Mesothelial cell of epicardium (in vitro differentiated cells): ENCODE measurements at regions not wholly inside any gene's neighbourhood (a gene's known extent, or its start where the extent isn't known, plus 50 kb on each side); places are given as distances from the start of the nearest gene placed in this dataset.
A peak's percentile ranks its signal among the peaks of the same experiment; 100 is the strongest.

Experiments used
- DNase-seq, 2 experiments: peaks; one replicate each; pipeline ENCODE4 v3.0.0; 2021; ENCODE audit warnings: low spot score in 2 of 2; ENCODE audit not compliant: unreplicated experiment in 2 of 2
- H3K27ac Mint-ChIP-seq: 2 replicates; pipeline ENCODE4 v1.8.0; 2021; ENCODE audit warnings: mixed read lengths
- H3K27me3 Mint-ChIP-seq: 2 replicates; pipeline ENCODE4 v1.8.0; 2021; ENCODE audit warnings: low read depth, mixed read lengths
- H3K36me3 Mint-ChIP-seq: 2 replicates; pipeline ENCODE4 v1.8.0; 2021; ENCODE audit warnings: mixed read lengths
- H3K4me1 Mint-ChIP-seq: 2 replicates; pipeline ENCODE4 v1.8.0; 2021; ENCODE audit warnings: mixed read lengths
- H3K4me3 Mint-ChIP-seq: 2 replicates; pipeline ENCODE4 v1.8.0; 2021; ENCODE audit warnings: mild to moderate bottlenecking, moderate library complexity, mixed read lengths
- H3K9me3 Mint-ChIP-seq: 2 replicates; pipeline ENCODE4 v1.8.0; 2021; ENCODE audit warnings: mixed read lengths
- TF ChIP-seq, protein P1 (sequence below): fragments of 200-600 bp; sonication (generic); IDR thresholded peaks from one replicate; pipeline ENCODE4 v1.5.0; 2021; ENCODE audit warnings: antibody characterized with exemption; ENCODE audit not compliant: unreplicated experiment

DNA sequence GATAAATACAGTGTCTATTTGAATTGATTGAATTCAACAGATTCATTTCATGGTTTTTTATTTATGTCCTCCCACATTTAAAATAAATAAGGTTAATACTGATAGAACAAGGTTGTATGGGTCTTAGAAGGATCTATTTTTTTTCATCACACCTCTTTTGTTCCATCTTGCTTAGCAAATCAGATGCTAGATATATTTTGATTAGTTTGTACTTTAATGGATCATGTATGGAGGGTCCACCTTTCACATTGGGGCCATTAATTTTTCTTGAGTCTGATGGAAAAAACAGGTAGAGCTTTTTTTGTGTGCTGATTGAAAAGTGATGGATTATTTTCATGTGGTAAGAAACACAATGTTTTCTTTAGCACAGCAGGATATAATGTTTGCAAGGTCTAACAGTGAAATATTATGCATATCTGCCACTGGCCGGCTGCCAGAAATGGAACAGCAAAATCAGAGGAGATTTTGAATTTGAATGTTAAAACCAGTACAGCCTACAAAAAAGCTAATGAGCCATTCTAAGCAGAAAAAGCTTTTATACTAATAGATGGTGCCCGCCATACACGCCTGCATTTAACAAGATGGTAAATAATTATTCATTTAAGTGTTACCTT is 188.1 kb upstream of the ETAA1 start:
- Mint-ChIP-seq H3K27ac (peak overlapping the region; percentile 77), H3K36me3 (peaks cover 9% of the 10 kb centered on the region), H3K4me3 (no peak overlapping the region), H3K4me1 (peaks cover 60% of the 10 kb centered on the region), H3K27me3 (no peaks in the 10 kb centered on the region), H3K9me3 (no peaks in the 10 kb centered on the region)
- DNase-seq = peak; percentile 38 to 61
- TF ChIP-seq, protein P1, sequence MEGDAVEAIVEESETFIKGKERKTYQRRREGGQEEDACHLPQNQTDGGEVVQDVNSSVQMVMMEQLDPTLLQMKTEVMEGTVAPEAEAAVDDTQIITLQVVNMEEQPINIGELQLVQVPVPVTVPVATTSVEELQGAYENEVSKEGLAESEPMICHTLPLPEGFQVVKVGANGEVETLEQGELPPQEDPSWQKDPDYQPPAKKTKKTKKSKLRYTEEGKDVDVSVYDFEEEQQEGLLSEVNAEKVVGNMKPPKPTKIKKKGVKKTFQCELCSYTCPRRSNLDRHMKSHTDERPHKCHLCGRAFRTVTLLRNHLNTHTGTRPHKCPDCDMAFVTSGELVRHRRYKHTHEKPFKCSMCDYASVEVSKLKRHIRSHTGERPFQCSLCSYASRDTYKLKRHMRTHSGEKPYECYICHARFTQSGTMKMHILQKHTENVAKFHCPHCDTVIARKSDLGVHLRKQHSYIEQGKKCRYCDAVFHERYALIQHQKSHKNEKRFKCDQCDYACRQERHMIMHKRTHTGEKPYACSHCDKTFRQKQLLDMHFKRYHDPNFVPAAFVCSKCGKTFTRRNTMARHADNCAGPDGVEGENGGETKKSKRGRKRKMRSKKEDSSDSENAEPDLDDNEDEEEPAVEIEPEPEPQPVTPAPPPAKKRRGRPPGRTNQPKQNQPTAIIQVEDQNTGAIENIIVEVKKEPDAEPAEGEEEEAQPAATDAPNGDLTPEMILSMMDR = no peak

DNA sequence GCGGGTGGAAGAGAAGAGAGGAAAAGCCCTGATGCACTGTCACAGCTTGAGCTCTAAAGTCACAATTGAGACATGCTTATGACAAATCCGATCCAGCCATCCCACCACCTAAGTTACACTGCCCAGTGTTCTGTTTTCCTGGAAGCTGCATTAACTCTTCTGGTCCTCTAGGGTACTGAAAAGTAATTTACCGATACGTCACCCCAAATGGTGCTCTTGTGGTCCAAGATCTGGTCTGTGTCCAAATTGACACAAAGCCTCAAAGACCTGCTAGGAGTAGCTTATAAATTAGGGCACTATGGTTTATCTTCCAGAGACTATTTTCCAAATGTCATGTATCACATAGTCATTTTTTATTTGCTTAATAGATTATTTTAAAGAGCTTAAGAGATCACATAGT is 186.7 kb upstream of the ETAA1 start:
- peaks cover 5% of the 10 kb centered on the region for H3K36me3 Mint-ChIP-seq
- no peaks in the 10 kb centered on the region for H3K9me3 Mint-ChIP-seq
- DNase-seq = no peak
- TF ChIP-seq, protein P1 = peak; percentile 51
- H3K27me3 Mint-ChIP-seq = no peaks in the 10 kb centered on the region
- peaks cover 73% of the 10 kb centered on the region for H3K4me1 Mint-ChIP-seq
- H3K4me3 Mint-ChIP-seq = no peak overlapping the region
- H3K27ac Mint-ChIP-seq = peak overlapping the region; percentile 27

DNA sequence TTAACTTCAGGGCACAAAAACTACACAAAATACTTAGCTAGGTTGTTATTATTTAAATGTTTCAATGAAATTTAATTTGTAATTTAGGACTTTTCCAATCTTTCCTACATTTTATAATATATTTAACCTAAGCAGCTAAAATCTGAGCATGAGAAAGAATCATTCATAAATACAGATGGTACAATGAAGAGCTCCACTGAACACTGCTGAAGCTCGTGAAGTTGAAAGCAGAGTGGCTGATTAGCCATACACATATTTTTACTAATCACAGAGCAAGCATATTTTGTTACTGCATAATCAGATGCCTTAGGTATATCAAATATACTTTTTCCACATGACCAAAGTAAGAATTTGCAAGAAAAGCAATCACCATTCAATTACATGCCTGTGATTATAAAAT is 184.9 kb upstream of the ETAA1 start:
- no peaks in the 10 kb centered on the region for H3K9me3 Mint-ChIP-seq
- DNase-seq = no peak
- peaks cover 87% of the 10 kb centered on the region for H3K4me1 Mint-ChIP-seq
- no peaks in the 10 kb centered on the region for H3K36me3 Mint-ChIP-seq
- peak overlapping the region; percentile 60 for H3K4me3 Mint-ChIP-seq
- H3K27ac Mint-ChIP-seq = peak overlapping the region; percentile 96
- no peaks in the 10 kb centered on the region for H3K27me3 Mint-ChIP-seq
- TF ChIP-seq, protein P1 = no peak

DNA sequence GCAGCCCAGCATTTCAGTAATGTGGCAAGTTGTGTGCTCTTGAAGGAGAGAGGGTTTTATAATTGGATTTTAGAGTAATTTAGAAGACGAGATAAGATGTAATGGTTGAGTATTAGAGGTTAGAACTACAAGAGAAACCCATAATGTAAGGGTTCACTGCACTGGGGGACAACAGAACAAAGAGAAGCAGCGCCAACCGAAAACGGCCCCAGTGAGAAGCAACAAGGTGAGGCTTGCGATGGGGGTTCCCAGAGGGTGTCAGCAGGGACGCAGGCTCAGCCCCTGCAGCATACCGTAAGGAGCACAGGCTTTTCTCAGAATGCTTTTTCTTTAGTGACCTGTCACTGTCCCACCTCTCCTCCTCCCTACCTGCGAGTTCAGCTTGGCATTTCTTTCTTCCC is 183.9 kb upstream of the ETAA1 start:
- peaks cover 82% of the 10 kb centered on the region for H3K4me1 Mint-ChIP-seq

DNA sequence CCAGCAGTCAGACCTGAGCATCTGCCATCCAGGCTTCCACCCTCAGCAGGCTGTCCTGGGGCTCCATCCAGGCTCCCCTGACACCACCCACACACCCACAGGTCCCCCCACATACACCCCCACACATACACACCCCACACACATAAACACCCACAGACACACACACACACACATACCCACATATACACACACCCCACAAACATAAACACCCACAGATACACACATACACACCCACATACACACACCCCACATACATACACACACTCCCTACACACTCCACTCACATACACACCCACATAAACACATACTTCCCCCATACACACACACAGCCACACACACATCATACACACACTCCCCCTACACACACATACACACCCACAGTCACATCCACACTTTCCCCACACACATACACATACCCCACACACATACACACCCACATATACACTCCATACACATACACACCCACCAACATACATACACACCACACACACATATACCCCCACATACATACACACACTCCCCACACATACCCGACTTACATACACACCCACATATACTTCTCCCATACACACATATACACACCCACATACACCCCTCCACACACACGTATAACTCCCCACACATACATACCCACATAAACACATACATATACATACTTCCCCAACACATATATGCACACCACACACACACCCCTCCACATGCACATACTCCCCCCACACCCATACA is 183.3 kb upstream of the ETAA1 start:
- H3K36me3 Mint-ChIP-seq = peaks cover 4% of the 10 kb centered on the region
- peaks cover 3% of the 10 kb centered on the region for H3K9me3 Mint-ChIP-seq
- peak overlapping the region; percentile 60 for H3K4me3 Mint-ChIP-seq
- H3K27me3 Mint-ChIP-seq = no peaks in the 10 kb centered on the region
- peaks cover 81% of the 10 kb centered on the region for H3K4me1 Mint-ChIP-seq
- DNase-seq = no peak
- H3K27ac Mint-ChIP-seq = peak overlapping the region; percentile 96
- TF ChIP-seq, protein P1 = no peak

More for the DNA sequence above, 183.9 kb upstream of the ETAA1 start:
- H3K27ac Mint-ChIP-seq = peak overlapping the region; percentile 96
- peak in 1 of 2 experiments; percentile 38 for DNase-seq
- peaks cover 2% of the 10 kb centered on the region for H3K36me3 Mint-ChIP-seq
- H3K27me3 Mint-ChIP-seq = no peaks in the 10 kb centered on the region
- H3K4me3 Mint-ChIP-seq = peak overlapping the region; percentile 60
- peaks cover 3% of the 10 kb centered on the region for H3K9me3 Mint-ChIP-seq
- TF ChIP-seq, protein P1 = no peak
